PFSK-1 (cell line): ENCODE measurements at regions not wholly inside any gene's neighbourhood (a gene's known extent, or its start where the extent isn't known, plus 50 kb on each side); places are given as distances from the start of the nearest gene placed in this dataset.

Experiments used
- POLR2AphosphoS5 ChIP-seq: IDR thresholded peaks from 2 replicates; pipeline ENCODE4 v1.6.1; 2012; ENCODE audit warnings: low read depth, mild to moderate bottlenecking, control low read depth, low read length, moderate library complexity
- SIN3A ChIP-seq: IDR thresholded peaks from 2 replicates; pipeline ENCODE4 v1.6.1; 2012; ENCODE audit warnings: mild to moderate bottlenecking, low read length, moderate library complexity, borderline replicate concordance; ENCODE audit not compliant: insufficient read depth
- TAF1 ChIP-seq: IDR thresholded peaks from 2 replicates; pipeline ENCODE4 v1.6.1; 2012; ENCODE audit warnings: low read length, control low read depth, borderline replicate concordance; ENCODE audit not compliant: insufficient read depth
- TF ChIP-seq, protein P1 (sequence below), 2 experiments: IDR thresholded peaks; 2 replicates each; pipeline versions ENCODE4 v1.6.1 to v1.8.0; 2011 to 2012; ENCODE audit warnings: low read depth in 2 of 2, low read length in 2 of 2, control low read depth in 1 of 2, inconsistent platforms in 1 of 2, mild to moderate bottlenecking in 1 of 2, moderate library complexity in 1 of 2; ENCODE audit not compliant: insufficient read depth in 1 of 2

DNA sequence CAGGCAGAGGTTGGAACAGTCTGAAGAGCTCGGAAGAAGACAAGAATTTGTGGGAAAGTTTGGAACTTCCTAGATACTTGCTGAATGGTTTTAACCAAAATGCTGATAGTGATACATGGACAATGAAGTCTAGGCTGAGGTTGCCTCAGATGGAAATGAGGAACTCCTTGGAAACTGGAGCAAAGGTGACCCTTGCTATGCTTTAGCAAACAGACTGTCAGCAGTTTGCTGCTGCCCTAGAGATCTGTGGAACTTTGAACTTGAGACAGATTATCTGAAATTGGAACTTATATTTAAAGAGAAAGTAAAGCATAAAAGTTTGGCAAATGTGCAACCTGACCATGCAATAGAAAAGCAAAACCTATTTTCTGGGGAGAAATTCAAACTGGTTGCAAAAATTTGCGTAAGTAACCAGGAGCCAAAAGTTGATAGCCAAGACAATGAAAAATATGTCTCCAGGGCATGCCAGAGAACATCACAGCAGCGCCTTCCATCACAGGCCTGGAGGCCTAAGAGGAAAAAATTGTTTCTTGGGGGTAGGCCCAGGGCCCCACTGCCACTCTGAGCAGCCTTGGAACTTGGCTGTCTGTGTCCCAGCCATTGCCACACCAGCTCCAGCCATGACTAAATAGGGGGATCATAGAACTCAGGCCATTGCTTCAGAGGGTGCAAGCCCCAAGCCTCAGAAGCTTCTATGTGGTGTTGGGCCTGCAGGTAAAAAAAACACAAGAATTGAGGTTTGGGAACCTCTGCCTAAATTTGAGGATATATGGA lies 675.3 kb downstream of the LTN1 start:
- TF ChIP-seq POLR2AphosphoS5, result no peak
- TF ChIP-seq, protein P1, sequence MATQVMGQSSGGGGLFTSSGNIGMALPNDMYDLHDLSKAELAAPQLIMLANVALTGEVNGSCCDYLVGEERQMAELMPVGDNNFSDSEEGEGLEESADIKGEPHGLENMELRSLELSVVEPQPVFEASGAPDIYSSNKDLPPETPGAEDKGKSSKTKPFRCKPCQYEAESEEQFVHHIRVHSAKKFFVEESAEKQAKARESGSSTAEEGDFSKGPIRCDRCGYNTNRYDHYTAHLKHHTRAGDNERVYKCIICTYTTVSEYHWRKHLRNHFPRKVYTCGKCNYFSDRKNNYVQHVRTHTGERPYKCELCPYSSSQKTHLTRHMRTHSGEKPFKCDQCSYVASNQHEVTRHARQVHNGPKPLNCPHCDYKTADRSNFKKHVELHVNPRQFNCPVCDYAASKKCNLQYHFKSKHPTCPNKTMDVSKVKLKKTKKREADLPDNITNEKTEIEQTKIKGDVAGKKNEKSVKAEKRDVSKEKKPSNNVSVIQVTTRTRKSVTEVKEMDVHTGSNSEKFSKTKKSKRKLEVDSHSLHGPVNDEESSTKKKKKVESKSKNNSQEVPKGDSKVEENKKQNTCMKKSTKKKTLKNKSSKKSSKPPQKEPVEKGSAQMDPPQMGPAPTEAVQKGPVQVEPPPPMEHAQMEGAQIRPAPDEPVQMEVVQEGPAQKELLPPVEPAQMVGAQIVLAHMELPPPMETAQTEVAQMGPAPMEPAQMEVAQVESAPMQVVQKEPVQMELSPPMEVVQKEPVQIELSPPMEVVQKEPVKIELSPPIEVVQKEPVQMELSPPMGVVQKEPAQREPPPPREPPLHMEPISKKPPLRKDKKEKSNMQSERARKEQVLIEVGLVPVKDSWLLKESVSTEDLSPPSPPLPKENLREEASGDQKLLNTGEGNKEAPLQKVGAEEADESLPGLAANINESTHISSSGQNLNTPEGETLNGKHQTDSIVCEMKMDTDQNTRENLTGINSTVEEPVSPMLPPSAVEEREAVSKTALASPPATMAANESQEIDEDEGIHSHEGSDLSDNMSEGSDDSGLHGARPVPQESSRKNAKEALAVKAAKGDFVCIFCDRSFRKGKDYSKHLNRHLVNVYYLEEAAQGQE (IDR thresholded peaks at IDR 0.05; ENCODE audit: insufficient read depth in 1 of 2, low read depth in 2 of 2, low read length in 2 of 2), result no peak
- no peak for TF ChIP-seq TAF1
- TF ChIP-seq SIN3A, result no peak
